Adrenal gland (tissue), 9 donors: ENCODE measurements at regions not wholly inside any gene's neighbourhood (a gene's known extent, or its start where the extent isn't known, plus 50 kb on each side); places are given as distances from the start of the nearest gene placed in this dataset.

Source experiments
- DNase-seq, 7 donors: peaks; one replicate each; pipeline ENCODE4 v3.0.0-alpha.2; 2019 to 2020
- H3K27ac ChIP-seq, 5 donors: fragments of 200-600 bp; sonication (generic) in 4 of 5; 1 replicate in 3 of 5; 2 replicates in 2 of 5; pipeline versions ENCODE4 v1.5.1 to v1.8.0; 2016 to 2020; ENCODE audit warnings: mild to moderate bottlenecking in 1 of 5
- H3K27me3 ChIP-seq: fragments of 200-600 bp; 2 replicates; pipeline ENCODE4 v1.8.0; 2021
- H3K36me3 ChIP-seq, 2 donors: fragments of 200-600 bp; replicated peaks in 1 of 2; 1 replicate in 1 of 2; 2 replicates in 1 of 2; pipeline versions ENCODE4 v1.5.1 to v1.8.0; 2018 to 2022
- H3K4me1 ChIP-seq, 2 donors: fragments of 200-600 bp; replicated peaks in 1 of 2; 1 replicate in 1 of 2; 2 replicates in 1 of 2; pipeline versions ENCODE4 v1.5.1 to v1.8.0; 2018 to 2021
- H3K4me3 ChIP-seq, 4 donors: fragments of 200-600 bp; sonication (generic) in 3 of 4; one replicate each; pipeline ENCODE4 v1.5.1; 2016 to 2018
- H3K9me3 ChIP-seq, 3 donors: fragments of 200-600 bp; sonication (generic) in 1 of 3; replicated peaks in 1 of 3; 1 replicate in 2 of 3; 2 replicates in 1 of 3; pipeline versions ENCODE4 v1.5.1 to v1.8.0; 2016 to 2021
- POLR2A ChIP-seq, 2 donors: fragments of 450-650 bp; IDR thresholded peaks; one replicate each; pipeline ENCODE4 v1.6.1; 2017; ENCODE audit warnings: antibody characterized with exemption in 2 of 2, mild to moderate bottlenecking in 2 of 2, moderate library complexity in 1 of 2
- WGBS, 4 donors: extraction: QIAGEN DNeasy Blood & Tissue Kit in 2 of 4; methylation state at CpG; one replicate each; pipeline versions ENCODE4 v1.1.5 to v1.1.7; 2013 to 2017; 5-methylcytosine and 5-hydroxymethylcytosine counted together
- intact Hi-C, 2 donors: fragments of 100-400 bp; cut with DNase I; formaldehyde crosslinking; loops; one replicate each; pipeline versions ENCODE4 v1.14.1 to v1.15.0; 2022 to 2023
- TF ChIP-seq, protein P1 (sequence below), 6 experiments: fragments of 450-650 bp in 4 of 6; fragments of 200-600 bp in 2 of 6; sonication (generic) in 1 of 6; IDR thresholded peaks; 1 replicate in 5 of 6; 2 replicates in 1 of 6; pipeline versions ENCODE4 v1.5.1 to v1.8.0; 2016 to 2021; ENCODE audit warnings: antibody characterized with exemption in 6 of 6, mild to moderate bottlenecking in 2 of 6, moderate library complexity in 1 of 6
- donor health status: healthy with polysubstance abuse.
- donor health status: Bipolar disorder and iron deficiency.
- donor health status: DM: yes; HTN: yes; CAD: no.
- donor health status: DM: no; HTN: no; CAD: no.
- donor health status: DM: no; HTN: no; CAD: no.

DNA sequence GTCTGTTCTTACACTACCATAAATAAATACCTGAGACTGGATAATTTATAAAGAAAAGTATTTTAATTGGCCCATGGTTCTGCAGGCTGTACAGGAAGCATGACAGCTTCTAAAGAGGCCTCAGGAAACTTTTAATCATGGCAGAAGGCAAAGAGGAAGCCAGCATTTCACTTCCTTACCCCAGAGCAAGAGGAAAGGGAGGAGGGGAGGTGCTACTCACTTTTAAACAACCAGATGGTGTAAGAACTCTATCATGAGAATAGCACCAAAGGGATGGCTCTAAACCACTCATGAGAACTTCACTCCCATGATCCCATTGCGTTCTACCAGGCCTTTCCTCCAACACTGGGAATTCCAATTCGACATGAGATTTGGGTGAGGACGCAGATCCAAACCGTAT is 344.4 kb upstream of the SLC39A10 start:
- Histone ChIP-seq H3K4me1 (peaks cover 0 to 6% of the 10 kb centered on the region in 2 donors), H3K9me3 (no peaks in the 10 kb centered on the region), H3K27me3 (no peaks in the 10 kb centered on the region), H3K4me3 (no peak overlapping the region), H3K36me3 (no peaks in the 10 kb centered on the region), H3K27ac (no peak overlapping the region)
- TF ChIP-seq, protein P1, sequence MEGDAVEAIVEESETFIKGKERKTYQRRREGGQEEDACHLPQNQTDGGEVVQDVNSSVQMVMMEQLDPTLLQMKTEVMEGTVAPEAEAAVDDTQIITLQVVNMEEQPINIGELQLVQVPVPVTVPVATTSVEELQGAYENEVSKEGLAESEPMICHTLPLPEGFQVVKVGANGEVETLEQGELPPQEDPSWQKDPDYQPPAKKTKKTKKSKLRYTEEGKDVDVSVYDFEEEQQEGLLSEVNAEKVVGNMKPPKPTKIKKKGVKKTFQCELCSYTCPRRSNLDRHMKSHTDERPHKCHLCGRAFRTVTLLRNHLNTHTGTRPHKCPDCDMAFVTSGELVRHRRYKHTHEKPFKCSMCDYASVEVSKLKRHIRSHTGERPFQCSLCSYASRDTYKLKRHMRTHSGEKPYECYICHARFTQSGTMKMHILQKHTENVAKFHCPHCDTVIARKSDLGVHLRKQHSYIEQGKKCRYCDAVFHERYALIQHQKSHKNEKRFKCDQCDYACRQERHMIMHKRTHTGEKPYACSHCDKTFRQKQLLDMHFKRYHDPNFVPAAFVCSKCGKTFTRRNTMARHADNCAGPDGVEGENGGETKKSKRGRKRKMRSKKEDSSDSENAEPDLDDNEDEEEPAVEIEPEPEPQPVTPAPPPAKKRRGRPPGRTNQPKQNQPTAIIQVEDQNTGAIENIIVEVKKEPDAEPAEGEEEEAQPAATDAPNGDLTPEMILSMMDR (IDR thresholded peaks at IDR 0.05), result no peak
- no peak for TF ChIP-seq POLR2A (IDR thresholded peaks at IDR 0.05)
- no peak for DNase-seq
- intact Hi-C loops, result loop anchor here in 1 of 2 donors (10.0 kb wide), 1 partner anchor 758 kb away; no protein-coding TSS in a partner anchor
- 91 to 97% (median 94%) methylated on average over 4 of the region's 4 CpGs for WGBS, 4 donors

DNA sequence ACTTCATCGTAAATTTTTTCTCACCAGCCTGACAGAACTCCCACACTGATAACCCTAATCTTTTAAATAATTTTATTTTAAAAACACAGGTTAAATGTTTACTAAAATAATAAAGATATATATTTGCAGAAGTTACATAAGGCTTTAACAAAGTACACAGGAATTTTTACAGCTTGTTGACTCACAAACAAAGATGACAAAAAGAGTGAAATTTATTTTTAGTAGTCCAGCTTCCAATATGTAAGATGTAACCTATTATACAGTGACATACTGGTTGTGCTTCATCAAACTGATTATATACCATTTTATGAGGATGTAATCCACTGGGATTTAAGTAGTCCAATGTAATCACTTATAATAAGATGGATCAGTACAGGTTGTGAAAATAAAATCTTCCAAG is 348.9 kb upstream of the SLC39A10 start:
- TF ChIP-seq, protein P1 (IDR thresholded peaks at IDR 0.05), result no peak
- no peak for TF ChIP-seq POLR2A (IDR thresholded peaks at IDR 0.05)
- H3K4me1 ChIP-seq, result no peaks in the 10 kb centered on the region
- 71 to 83% (median 83%) methylated on average over 1 of the region's 1 CpG for WGBS, 4 donors
- intact Hi-C loops, result no loop called here
- H3K27me3 ChIP-seq, result no peaks in the 10 kb centered on the region
- no peak overlapping the region for H3K27ac ChIP-seq
- no peak overlapping the region for H3K4me3 ChIP-seq
- DNase-seq, result no peak
- no peaks in the 10 kb centered on the region for H3K9me3 ChIP-seq
- no peaks in the 10 kb centered on the region for H3K36me3 ChIP-seq

DNA sequence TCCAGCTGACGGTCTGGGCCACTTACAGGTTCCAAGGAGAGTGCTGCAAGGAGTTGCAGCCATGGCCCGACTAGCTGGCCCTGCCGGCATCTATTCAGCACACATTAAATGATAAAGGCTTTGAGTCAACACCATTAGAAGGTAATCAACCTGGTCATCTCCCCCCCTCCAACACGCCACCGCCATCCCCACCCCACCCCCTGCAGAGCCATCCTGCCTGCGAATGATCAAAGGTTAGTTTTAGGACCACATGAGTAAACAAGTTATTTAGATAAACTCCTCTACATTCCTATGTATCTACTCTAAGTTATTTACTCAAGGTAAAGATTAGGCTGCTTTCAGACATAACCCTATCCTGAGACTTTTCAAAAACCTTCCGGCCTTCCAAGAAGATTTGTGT is 349.3 kb upstream of the SLC39A10 start:
- 71 to 79% (median 78%) methylated on average over 4 to 7 of the region's 7 CpGs for WGBS, 4 donors
- Histone ChIP-seq H3K4me1 (no peaks in the 10 kb centered on the region), H3K36me3 (no peaks in the 10 kb centered on the region), H3K27ac (no peak overlapping the region), H3K9me3 (no peaks in the 10 kb centered on the region), H3K27me3 (no peaks in the 10 kb centered on the region), H3K4me3 (no peak overlapping the region)
- DNase-seq, result no peak
- no peak for TF ChIP-seq POLR2A (IDR thresholded peaks at IDR 0.05)
- TF ChIP-seq, protein P1 (IDR thresholded peaks at IDR 0.05), result no peak
- intact Hi-C loops, result no loop called here

GRCh38 chr2:195304310-195304709 is 352.7 kb upstream of the SLC39A10 start:
- Histone ChIP-seq H3K27ac (no peak overlapping the region), H3K4me3 (no peak overlapping the region), H3K9me3 (no peaks in the 10 kb centered on the region), H3K4me1 (no peaks in the 10 kb centered on the region), H3K27me3 (no peaks in the 10 kb centered on the region), H3K36me3 (no peaks in the 10 kb centered on the region)
- no peak for TF ChIP-seq POLR2A (IDR thresholded peaks at IDR 0.05)
- TF ChIP-seq, protein P1 (IDR thresholded peaks at IDR 0.05), result peak in 3 of 6 experiments; percentile 29 to 41 (median 36)
- intact Hi-C loops, result no loop called here
- peak in 5 of 7 donors; percentile 19 to 52 (median 25) for DNase-seq
- WGBS, 4 donors, result 84 to 89% (median 88%) methylated on average over 5 of the region's 5 CpGs
